ENCODE measurements at regions not wholly inside any gene's neighbourhood (a gene's known extent, or its start where the extent isn't known, plus 50 kb on each side); places are given as distances from the start of the nearest gene placed in this dataset.

DNA sequence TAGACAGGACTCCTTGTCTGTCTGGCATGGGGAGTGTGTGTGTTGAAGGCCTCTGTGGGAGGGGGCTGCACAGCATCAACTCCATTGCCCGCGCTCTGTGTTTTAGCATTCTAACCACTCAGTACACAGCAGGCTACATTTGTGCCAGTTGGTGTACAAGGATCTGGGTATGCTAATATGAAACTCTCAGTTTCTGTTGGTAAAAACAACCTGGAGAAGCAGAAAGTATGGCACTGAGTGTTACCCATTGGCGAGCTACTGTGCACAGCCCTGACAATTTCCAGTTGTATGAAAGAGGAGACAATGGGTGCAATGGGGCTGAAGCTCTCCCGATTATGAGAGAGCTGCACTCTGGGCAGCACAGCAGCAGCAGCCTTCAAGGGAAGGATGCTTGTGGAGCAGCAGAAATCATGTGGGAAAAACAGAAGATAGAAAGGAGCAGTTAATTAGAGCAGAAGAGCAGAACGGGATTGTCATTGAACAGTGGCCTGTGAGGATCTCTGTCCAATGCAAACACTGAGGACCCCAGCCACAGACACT is 443.6 kb downstream of the CBLN2 start:
- DNase-seq = no peak

DNA sequence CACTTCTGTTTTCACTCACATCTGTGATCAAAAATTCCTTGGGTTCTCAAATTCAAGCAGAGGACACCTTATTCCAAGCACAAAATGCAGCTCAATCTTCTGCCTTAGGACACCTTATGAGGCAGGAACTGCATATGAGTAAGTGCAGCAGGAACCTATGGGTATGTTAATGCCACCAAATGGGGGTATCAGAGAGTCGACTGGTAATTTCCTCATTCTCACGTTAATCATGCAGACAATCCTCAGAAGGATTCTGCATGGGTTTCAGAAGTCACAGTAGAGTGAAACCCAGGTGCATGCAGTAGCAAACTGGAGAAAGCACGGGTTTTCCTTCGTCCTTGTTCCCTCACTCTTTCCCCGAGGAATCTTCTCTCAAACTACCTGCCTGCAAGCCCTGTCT is 452.8 kb downstream of the CBLN2 start:
- no peak for DNase-seq

DNA sequence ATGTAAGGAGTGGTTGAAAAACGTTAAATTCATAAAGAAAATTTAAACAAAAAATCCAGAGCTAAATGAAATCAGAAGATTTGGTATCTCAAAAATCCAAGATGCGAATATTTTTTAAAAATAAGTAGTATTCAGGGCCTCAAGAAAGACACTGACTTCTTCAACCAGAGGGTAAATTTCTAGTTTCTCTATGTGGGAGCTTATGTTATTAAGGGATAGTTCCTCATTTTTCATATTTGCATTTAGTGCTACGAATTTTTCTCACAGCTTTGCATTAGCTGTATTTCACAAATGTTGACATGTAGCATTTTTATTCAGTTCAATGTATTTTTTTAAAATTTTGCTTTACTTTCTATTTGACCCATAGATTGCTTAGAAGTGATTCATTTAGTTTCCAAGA is 454.7 kb downstream of the CBLN2 start:
- DNase-seq = no peak

DNA sequence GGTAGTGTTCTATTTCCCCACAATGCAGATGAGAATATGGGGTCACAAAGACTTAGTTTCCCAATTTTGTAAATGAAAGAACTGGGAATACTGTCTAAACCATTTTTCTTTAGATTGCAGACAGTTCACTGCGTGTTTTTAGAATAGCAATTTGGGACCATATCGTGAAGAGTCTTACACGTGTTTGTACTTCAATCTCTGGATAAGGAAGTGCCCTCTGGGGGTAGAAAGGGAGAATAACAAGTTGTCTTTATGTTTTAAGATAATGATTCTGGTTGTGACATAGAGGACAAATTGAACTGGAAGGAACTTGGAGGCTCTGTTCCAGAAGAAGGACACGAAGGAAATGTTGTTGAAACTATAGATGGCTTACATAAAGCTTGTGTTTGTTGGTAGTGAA is 457.7 kb downstream of the CBLN2 start:
- DNase-seq = no peak

DNA sequence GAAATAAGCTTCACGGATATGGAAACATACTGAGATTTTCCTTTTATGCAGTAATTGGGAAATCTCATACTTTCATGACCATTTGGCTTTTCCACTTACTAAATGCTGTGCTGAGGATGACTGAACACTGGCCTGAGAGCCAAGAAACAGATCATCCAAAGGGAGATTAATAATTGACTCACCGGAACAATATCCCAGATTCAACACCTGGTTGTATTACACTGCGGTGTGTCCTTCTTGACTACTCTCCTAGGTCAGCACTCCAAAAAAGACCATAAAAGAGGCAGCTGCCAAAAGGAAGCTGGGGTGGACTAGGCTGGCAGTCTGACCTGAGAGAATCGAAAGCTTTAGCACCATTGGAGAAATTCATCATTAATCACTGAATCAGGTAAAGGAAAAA is 469.1 kb downstream of the CBLN2 start:
- DNase-seq = no peak

DNA sequence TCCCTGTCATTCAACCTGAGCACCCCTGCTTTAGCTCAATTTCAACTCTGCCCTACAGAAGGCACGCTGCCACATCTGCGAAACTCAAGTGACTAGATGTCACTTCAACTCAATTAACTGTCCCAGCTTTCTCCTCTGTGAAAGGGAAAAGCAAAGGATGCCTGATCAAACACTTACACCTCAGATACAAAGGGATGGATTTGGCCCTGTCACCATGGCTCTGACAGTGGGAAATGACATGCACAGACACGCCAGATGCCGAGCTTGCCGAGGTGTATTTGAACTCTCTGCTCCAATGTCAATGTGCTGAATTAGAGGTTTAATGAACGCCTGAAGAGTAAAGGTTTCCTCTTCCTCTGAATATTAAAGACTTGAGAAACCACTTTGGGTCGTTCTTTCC is 481.1 kb downstream of the CBLN2 start:
- DNase-seq = no peak

DNA sequence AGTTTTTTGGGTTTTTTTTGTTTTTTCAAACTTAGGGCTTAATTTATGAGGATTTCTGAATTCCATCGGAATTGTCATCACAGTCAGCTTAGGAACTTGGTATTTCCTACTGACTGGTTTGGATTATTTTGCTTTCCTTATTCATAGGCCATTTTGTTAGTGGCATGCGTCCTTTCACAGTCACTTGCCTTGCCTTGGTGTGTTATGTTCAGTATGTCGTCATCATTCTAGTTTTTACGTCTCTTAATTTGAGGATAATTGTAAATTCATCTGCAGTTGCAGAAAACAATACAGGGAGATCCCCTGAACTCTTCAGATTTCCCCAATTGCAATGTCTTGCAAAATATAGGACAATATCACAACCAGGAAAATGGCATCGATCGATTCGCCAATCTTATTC is 485.3 kb downstream of the CBLN2 start:
- DNase-seq = no peak

DNA sequence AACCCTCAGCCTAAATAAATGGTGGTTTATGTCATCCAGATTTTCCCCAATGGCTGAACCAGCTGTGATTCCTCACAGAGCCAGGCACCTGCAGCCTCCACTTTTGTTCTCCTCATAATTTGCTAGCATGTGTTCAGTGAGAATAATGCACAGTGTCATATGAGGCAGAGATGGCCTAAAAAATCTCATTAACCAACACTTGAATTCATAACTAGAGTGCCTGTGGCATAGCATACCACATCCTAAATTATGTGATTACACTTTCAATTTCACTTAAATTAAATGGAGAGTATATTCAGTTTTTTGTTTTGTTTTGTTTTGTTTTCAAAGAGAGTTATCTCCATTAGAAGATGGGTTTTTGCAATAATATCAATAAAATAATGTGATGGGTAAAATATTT is 488.0 kb downstream of the CBLN2 start:
- DNase-seq = no peak

DNA sequence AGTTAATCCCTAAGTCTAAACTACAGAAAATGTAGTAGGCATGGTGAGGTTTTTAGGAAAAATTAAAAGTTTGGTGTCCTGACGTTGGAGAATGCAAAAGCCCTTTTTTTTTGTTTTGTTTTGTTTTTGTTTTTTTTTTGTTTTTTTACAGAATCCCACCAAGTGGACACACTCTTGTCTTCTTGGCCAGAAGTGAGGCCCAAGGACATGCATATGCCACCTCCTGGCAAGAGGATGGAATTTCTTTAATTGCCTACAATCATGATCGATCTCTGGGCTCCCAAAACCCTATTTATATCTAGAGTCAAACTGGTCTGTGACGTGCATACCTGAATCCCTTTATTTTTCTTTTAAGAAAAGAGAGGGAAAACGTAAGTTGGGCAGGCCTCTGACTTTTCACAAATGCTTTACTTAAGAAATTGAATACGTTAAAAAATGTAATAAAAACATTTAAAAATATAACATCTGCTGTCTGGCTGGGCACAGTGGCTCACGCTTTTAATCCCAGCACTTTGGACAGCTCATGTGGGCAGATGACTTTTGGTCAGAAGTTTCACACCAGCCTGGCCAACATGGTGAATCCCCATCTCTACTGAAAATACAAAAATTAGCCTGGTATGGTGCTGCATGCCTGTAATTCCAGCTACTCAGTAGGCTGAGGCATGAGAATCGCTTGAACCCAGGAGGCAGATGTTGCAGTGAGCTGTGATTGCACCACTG is 502.7 kb downstream of the CBLN2 start:
- no peak for DNase-seq

DNA sequence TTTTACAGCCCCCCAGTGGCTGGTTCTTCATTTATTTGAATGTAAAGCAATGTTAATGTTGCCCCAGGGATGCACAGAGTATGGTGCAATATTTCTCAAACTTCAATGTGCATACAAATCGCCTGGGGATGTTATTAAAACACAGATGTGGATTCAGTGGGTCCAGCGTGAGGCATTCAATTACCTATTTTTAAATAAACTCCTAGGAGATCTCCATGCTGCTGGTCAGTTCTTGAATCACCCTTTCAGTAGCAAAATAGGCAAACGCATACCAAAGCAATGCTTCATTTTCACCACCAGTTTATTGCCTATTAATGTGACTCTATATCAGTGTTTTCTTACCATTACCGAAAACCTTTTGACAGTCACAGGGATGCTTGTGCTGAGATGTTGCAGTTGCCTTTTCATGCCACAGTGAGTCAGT is 530.7 kb downstream of the CBLN2 start:
- no peak for DNase-seq

DNA sequence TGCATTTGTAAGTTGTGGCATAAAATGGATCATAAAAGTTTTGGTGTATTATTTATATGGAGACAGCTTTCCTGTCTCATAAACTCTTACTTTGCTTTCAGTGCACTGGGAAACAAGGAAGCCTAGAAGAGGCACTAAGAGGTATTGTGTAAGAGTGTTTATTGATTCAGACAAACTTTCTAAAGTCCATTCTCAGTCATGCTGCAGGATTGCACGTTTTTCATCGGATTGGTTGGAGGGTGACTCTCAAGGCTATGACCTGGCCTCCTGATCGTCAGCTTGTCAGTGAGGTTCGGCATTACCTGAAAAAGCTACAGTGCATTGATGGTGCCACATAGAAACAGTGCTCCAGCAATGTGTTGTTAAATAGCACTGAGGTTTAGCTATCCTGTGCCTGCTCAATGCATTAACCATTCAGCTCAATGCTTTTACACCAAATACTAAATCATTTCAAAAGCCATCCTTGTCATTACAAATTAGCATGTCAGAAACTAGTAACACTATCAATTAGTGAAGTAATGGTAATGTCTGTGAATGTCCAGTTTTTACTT is 545.5 kb downstream of the CBLN2 start:
- DNase-seq = no peak

DNA sequence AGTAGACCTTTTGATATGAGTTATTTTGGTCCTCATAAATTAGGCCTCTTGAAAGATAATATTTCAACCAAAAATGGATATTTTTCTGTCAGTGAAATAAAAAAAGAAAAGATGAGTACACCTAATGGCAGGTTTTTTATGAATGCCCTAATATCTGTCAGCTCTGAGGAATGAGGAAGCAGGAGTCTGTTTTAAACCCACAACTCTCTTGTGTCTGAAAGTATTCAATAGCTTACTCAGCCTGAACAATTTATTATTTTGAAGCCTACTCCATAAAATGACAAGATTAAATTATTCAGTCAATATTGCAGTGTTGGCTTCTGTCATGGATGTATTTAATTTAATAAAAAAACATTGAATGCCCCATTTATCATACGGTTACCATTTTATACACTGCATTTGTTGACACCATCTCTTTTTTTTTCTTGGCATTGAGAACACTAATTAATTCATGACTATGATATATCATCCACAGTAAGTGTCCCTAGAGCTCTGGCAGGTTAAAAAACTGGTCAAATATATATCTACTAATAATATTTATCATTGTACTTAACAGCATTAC is 548.2 kb downstream of the CBLN2 start:
- no peak for DNase-seq

DNA sequence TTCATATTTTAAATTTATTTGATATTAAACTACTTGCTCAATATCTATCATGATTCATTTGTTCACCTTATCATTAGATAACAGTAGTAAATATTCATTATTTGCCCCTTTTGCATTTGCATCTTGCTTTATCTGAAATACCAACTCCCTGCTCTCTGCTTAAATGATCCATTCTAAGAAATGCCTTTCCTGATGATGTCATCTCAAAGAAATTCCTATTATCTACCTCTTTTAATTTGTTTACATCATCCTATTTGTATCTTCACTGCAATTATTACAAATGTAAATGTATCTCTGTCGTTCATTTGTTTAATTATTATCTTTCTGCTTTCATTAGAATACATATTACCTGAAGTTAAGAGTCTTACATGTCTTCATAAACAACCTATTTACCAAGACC is 549.9 kb downstream of the CBLN2 start:
- DNase-seq = no peak

DNA sequence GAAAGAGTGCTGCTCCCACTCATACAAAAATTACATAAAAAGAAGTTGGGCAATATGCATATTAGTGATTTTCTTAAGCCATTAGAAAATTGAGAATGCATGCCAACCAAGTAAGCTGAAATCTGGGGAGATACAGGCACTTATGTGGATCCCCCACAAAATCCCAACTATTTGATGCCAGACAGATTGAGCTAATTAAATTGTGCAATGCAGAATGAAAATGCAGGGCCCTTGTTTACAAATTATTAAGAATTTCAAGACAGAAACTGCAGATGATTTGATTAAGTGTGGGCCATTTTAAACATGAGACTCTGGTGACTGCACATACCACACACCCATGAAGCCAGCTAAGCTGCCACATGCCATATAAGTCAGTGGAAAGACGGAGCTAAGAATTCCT is 554.5 kb downstream of the CBLN2 start:
- no peak for DNase-seq

DNA sequence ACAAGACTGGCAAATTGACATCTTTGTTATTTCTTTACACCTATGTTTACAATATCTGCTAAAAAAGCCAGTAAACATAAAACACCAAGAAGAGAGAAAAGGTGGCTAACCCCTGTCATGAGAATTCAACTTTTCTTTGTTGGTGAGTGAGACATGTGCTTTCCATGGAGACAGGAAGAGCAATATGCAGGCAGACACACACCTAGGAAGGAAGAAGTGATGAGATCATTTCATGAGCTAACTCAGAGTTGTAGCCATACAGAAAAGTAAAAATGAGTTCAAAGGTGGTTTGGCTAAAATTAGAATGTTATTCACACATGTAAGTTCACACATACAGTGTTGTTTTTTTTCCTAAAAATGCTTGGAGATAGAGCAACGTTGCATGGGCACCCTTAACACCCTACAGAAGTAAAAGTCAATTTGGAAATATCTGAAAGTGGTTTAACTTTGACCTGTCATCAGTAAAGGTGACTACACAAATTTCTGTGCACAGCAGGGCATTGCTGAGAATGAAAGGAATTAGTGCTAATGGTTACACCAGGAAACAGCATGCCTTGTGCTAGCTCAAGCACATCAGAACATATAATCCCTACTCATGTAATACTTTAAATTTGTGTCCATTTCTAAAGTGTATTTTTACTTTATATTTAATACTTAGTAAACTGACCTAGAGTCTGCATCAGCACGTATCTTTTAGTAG is 557.6 kb downstream of the CBLN2 start:
- no peak for DNase-seq

DNA sequence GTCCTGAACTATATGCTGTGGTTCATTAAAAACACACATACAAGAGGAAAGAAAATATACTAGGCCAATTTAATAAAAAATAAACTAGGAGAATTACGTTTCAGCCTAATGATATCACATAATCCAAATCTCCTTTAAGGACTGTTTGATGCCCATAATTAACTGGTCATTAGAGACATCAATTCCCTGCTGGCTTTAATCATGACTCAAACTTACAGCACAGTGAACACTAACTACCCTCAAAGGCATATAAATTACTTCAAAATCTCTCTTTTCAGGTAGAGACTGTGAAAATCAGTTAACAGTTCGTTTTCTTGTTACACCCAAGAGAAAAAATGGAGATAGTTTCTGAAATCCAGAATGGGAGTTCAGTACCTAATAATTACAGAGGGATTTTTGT is 567.4 kb downstream of the CBLN2 start:
- DNase-seq = no peak

DNA sequence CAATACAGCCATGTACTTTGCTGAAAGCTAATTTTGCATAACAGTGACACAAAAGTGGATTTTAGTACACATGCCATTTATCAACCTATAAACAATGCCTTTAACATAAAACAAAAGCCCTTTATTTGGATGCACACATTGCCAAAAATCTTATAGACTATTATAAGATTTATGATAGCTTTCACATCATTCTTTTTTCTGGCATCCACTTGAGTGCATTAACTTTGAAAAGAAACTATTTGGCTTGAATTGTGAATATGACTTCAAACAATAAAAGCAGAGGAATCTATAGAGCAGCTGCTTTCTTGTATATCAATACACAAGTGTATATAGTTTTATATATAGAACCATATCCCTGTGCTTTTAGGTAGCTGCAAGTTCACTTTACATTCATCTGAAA is 577.4 kb downstream of the CBLN2 start:
- DNase-seq = no peak

DNA sequence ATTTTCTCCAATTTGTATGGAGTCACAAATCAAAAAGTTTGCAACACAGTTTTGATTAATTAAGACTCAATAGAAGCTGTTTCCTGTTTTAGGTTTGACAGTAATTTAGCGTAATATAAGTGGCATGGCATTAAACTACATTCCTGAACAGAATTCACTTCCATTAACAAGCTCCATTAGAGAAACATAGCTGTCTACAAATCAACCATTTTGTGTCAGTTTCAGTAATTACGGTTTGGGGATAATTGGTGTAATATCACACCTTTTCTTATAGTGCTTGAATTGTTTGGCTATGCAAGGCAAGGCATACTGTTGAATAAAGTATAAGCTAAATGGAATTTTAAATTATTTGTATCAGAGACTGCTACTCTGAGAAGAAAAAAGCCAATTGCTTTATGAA is 585.5 kb downstream of the CBLN2 start:
- no peak for DNase-seq

DNA sequence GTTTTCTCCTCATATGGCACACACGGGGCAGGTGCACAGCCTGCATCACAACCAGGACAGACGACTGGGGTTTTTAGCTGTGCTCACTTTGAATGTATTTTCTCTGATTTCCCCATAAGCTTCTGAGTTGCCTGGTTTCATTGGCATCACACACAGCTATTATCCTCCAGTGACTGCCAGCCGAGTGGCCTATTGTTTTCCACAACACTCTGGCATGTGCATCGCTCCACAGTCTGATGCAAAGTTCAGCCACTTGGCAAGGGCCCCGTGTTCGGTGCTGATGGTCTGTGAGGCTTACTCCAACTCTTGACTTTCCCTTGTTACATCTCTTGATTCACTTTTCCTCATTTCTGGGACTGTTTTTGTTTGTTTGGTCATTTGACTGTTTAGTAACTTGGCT is 593.1 kb downstream of the CBLN2 start:
- peak in 34 of 58 donors; percentile 1 to 59 (median 19) for DNase-seq

DNA sequence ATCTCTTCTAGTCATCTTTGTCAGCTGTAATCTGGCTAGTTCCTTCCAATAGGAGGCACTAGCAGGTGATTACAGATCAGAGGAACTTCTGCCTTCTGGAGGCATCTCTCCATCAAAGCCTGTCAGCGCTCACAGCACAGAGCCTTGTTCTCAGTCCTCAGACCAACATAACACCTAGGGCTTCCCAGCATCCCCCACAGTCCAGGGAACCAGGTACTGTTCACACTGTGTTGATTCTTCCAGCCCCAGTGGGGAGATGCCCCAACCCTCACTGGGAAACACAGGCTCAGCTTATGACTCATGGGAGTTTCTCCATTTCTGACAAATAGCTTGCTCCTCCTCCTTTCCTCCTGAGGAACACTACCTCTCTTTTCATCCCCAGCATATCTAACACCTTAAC is 601.7 kb downstream of the CBLN2 start:
- no peak for DNase-seq

DNA sequence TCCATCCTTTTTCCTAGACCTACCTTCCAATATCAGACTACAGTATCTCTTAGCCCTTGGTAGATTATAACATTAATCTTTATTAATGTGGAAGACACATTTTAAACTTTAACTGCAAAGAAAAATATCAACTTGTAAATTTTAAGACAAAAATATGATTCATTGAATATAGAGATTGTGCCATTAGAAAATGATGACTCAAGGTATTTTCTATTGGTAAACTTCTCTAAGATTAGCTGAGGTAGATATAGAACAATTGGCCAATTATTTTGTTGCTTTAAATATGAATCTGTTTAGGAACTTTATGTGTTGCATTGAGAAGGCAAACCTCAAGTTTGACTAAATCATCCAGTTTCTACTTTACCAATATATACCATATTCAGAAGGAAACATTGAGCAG is 604.7 kb downstream of the CBLN2 start:
- no peak for DNase-seq

DNA sequence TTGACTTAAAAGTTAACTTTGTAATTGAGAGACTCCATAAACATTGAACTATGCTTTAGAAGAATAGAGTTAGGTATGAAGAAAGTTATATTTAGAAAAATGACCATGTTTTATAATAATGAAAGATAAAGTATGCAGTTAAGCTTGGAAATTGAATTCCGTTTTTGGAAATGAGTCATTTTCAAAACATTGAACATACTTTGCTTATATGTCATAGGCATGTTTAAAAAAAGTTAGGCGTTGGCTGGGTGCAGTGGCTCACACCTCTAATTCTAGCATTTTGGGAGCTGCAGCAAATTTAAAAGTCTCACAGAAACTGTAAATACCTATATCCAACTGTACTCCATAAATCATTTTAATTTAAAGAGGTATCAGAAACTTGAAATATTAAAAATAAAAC is 607.4 kb downstream of the CBLN2 start:
- DNase-seq = no peak

Data from anterior cingulate cortex (tissue), 58 donors.